K562 (cell line): ENCODE measurements at regions not wholly inside any gene's neighbourhood (a gene's known extent, or its start where the extent isn't known, plus 50 kb on each side); places are given as distances from the start of the nearest gene placed in this dataset.

Source experiments
- CCAR2 ChIP-seq: fragments of 200-400 bp; formaldehyde crosslinking; IDR thresholded peaks from 2 replicates; pipeline ENCODE4 v1.6.1; 2017; ENCODE audit warnings: mild to moderate bottlenecking, low read depth, low read length
- CHD2 ChIP-seq: IDR thresholded peaks from 2 replicates; pipeline ENCODE4 v1.6.1; 2011; ENCODE audit warnings: low read depth, low read length
- CSDE1 ChIP-seq, 2 experiments: fragments of 450-650 bp; IDR thresholded peaks; 2 replicates each; pipeline ENCODE4 v1.6.1; 2016; ENCODE audit warnings: mild to moderate bottlenecking in 1 of 2
- DDX20 ChIP-seq: fragments of 450-650 bp; IDR thresholded peaks from 2 replicates; pipeline ENCODE4 v1.6.1; 2016; ENCODE audit warnings: missing genetic modification characterization, low read depth, mild to moderate bottlenecking, missing compliant biosample characterization, moderate library complexity
- DEAF1 ChIP-seq: fragments of 450-650 bp; formaldehyde crosslinking; IDR thresholded peaks from 2 replicates; pipeline ENCODE4 v1.4.0; 2020; ENCODE audit warnings: mild to moderate bottlenecking, moderate library complexity
- ETV5 ChIP-seq: sonication (generic); formaldehyde crosslinking; IDR thresholded peaks from 2 replicates; pipeline ENCODE4 v1.4.0; 2020; ENCODE audit warnings: low read depth, mild to moderate bottlenecking, missing genetic modification reagents
- FOXP1 ChIP-seq: sonication (generic); formaldehyde crosslinking; IDR thresholded peaks from 2 replicates; pipeline ENCODE4 v1.8.0; 2022; ENCODE audit warnings: mild to moderate bottlenecking, missing genetic modification reagents
- HDAC2 ChIP-seq: fragments of 450-650 bp; IDR thresholded peaks from 2 replicates; pipeline ENCODE4 v1.6.1; 2016; ENCODE audit warnings: mild to moderate bottlenecking
- MLX ChIP-seq, 2 experiments: fragments of 450-650 bp in 1 of 2; sonication (generic) in 1 of 2; formaldehyde crosslinking; conservative IDR thresholded peaks; 2 replicates each; pipeline versions ENCODE4 v1.4.0 to v1.8.1; 2020 to 2022; ENCODE audit warnings: mild to moderate bottlenecking in 1 of 2, missing genetic modification reagents in 1 of 2
- NR3C1 ChIP-seq: sonication (generic); formaldehyde crosslinking; IDR thresholded peaks from 2 replicates; pipeline ENCODE4 v1.8.1; 2022; ENCODE audit warnings: missing genetic modification reagents
- RAD51 ChIP-seq: fragments of 450-650 bp; IDR thresholded peaks from 2 replicates; pipeline ENCODE4 v1.7.1; 2016; ENCODE audit warnings: low read depth, mild to moderate bottlenecking, borderline replicate concordance
- SFPQ ChIP-seq: fragments of 200-400 bp; formaldehyde crosslinking; IDR thresholded peaks from 2 replicates; pipeline ENCODE4 v1.6.1; 2017; ENCODE audit warnings: mild to moderate bottlenecking, low read depth, low read length, moderate library complexity
- SRF ChIP-seq, 2 experiments: fragments of 250-450, 450-650 bp in 1 of 2; sonication (Bioruptor Pico) in 1 of 2; sonication (generic) in 1 of 2; formaldehyde crosslinking; IDR thresholded peaks; 2 replicates each; pipeline versions ENCODE4 v1.5.0 to v1.5.1; 2020 to 2022; ENCODE audit warnings: mild to moderate bottlenecking in 1 of 2, missing genetic modification reagents in 1 of 2
- STAT6 ChIP-seq: sonication (generic); formaldehyde crosslinking; IDR thresholded peaks from 2 replicates; pipeline ENCODE4 v1.8.1; 2023; ENCODE audit warnings: mild to moderate bottlenecking, missing genetic modification reagents
- SUPT5H ChIP-seq: fragments of 450-650 bp; IDR thresholded peaks from 2 replicates; pipeline ENCODE4 v1.6.1; 2016
- TBP ChIP-seq: optimal IDR thresholded peaks from 2 replicates; pipeline ENCODE3; 2011; ENCODE audit warnings: low read depth, low read length, improper control_type of control experiment
- TFAP4 ChIP-seq: sonication (generic); formaldehyde crosslinking; IDR thresholded peaks from 2 replicates; pipeline ENCODE4 v1.8.0; 2022; ENCODE audit warnings: missing genetic modification reagents, mild to moderate bottlenecking, moderate library complexity, borderline replicate concordance
- ZKSCAN3 ChIP-seq: fragments of 250-450 bp; sonication (Bioruptor Pico); IDR thresholded peaks from 2 replicates; pipeline ENCODE4 v1.4.0; 2020
- ZNF24 ChIP-seq: fragments of 450-650 bp; IDR thresholded peaks from 2 replicates; pipeline ENCODE4 v1.6.1; 2016
- ZNF561 ChIP-seq: fragments of 450-650 bp; formaldehyde crosslinking; conservative IDR thresholded peaks from 2 replicates; pipeline ENCODE4 v1.4.0; 2020; ENCODE audit warnings: mild to moderate bottlenecking, moderate library complexity
- ZSCAN32 ChIP-seq: fragments of 450-650 bp; formaldehyde crosslinking; IDR thresholded peaks from 2 replicates; pipeline ENCODE4 v1.4.0; 2020; ENCODE audit warnings: mild to moderate bottlenecking, moderate library complexity

GRCh38 chr6:27146706-27147505 is 100.6 kb upstream of the PRSS16 start (continued):
- TF ChIP-seq CCAR2 (no peak), ZNF561 (CRISPR knock-in tag) (0 out of 2 replicates have a peak, but pooled peaks have one; percentile 22), DEAF1 (CRISPR knock-in tag) (peak; percentile 53), FOXP1 (peak; percentile 99), MLX (CRISPR knock-in tag; conservative IDR thresholded peaks at IDR 0.05) (peak in 1 of 2 experiments; percentile 82; a peak in 2 of 4 replicates), ETV5 (no peak; the same call in 1 of the 2 replicates), SUPT5H (peak; percentile 100), CHD2 (peak; percentile 71), ZSCAN32 (peak; percentile 52; the same call in 1 of the 2 replicates), TFAP4 (CRISPR knock-in tag) (peak; percentile 89), RAD51 (no peak), CSDE1 (IDR thresholded peaks at IDR 0.05) (peak in 1 of 2 experiments; percentile 93; a peak in 2 of 4 replicates), SFPQ (no peak), ZNF24 (0 out of 2 replicates have a peak, but pooled peaks have one; percentile 14), HDAC2 (peak; percentile 51), ZKSCAN3 (CRISPR knock-in tag) (no peak), STAT6 (CRISPR knock-in tag) (peak; percentile 96), SRF (CRISPR knock-in tag; IDR thresholded peaks at IDR 0.05) (peak; percentile 78 to 91; a peak in 3 of 4 replicates), NR3C1 (CRISPR knock-in tag) (no peak), DDX20 (tag) (no peak), TBP (no peak)
